ENCODE measurements at regions not wholly inside any gene's neighbourhood (a gene's known extent, or its start where the extent isn't known, plus 50 kb on each side); places are given as distances from the start of the nearest gene placed in this dataset.
A peak's percentile ranks its signal among the peaks of the same experiment; 100 is the strongest.

GRCh38 chr10:116792817-116793216, 50.5 kb upstream of the HSPA12A start:
- no peak for DNase-seq

DNA sequence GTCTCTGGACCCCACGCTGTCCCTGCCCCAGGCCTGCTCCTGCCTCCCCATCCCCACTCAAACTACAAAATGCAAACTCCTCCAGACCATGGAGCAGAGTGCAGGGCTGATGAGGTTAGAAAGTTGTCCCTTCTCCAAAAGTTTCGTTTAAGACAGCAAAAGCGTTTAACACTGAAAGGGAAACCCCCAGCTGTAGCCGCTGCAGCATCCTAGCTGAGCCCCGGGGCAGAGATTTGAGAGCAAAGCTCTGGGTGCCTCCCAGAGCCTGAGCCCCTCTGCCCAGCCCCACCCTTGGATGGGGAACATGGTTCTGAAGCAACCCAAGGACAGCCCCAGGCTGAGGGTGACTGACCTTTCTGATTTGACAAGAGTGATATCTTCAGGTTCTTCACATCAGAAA, 52.8 kb upstream of the ENO4 start:
- DNase-seq, result no peak

DNA sequence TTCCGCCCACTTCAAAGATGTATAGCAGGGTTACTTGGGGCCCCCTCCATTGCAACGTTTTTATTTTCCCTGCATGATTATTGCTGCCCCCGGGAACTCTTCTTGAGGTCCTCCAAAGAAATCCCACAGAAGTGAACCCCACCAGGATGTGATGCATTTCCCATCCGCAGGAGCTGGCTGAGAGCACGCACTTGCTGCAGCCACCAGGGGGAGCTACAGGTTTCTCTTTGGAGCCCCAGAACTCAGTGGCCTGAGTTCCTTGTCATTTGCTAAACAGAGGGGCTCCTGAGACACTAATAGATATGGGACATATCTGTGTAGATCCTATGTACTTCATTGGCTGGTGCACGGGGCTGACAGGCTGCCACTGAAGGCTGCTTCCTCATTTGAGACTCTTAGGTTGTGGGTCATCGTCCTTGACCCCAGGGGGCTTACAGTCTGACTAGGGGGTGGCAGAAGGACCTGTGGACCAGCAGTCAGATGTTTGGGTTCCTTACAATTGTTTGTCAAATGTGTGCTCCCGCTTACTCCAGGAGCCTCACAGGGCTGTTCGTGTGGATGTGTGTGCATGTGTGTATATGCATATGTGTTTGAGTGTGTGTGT, 52.3 kb upstream of the ENO4 start:
- DNase-seq, result peak; percentile 64

GRCh38 chr10:116798859-116799258, 50.4 kb upstream of the ENO4 start:
- DNase-seq, result no peak
